Panc1 (cell line): ENCODE measurements at regions not wholly inside any gene's neighbourhood (a gene's known extent, or its start where the extent isn't known, plus 50 kb on each side); places are given as distances from the start of the nearest gene placed in this dataset.

Source experiments
- ATAC-seq: fragments of 200-7000 bp; cut with Tn5 transposase; 2 replicates; pipeline ENCODE4 v1.9.1; 2020; ENCODE audit warnings: mild to moderate bottlenecking, moderate library complexity
- BruUV-seq: library from RNA; stranded (reverse); fragments of 400-500 nt; replicated peaks from 2 replicates; lab custom pipeline; 2021; lab: Mats Ljungman, UMichigan
- CTCF ChIA-PET: fragments of 300-600 bp; sonication (Branson Sonifier 250); formaldehyde crosslinking; loops from one replicate; lab custom pipeline; 2022; ENCODE audit warnings: antibody characterized with exemption; lab: Charles Lee
- POLR2A ChIA-PET: fragments of 300-600 bp; sonication (Branson Sonifier 250); formaldehyde crosslinking; loops from one replicate; lab custom pipeline; 2022; ENCODE audit warnings: antibody characterized with exemption; lab: Charles Lee
- DNase-seq: peaks from one replicate; pipeline ENCODE4 v3.0.0-alpha.2; 2010; ENCODE audit warnings: low read depth, low spot score
- H3K27ac ChIP-seq: 2 replicates; pipeline ENCODE4 v1.5.1; 2011; ENCODE audit warnings: mild to moderate bottlenecking, low read length, inconsistent platforms
- H3K27me3 ChIP-seq: fragments of 200-500 bp; sonication (Bioruptor generic); 2 replicates; pipeline ENCODE4 v1.6.0; 2014; ENCODE audit warnings: low read length, inconsistent platforms; ENCODE audit not compliant: control insufficient read depth, insufficient read depth
- H3K36me3 ChIP-seq: fragments of 200-500 bp; sonication (Bioruptor generic); 2 replicates; pipeline ENCODE4 v1.5.1; 2014; ENCODE audit warnings: inconsistent platforms, mild to moderate bottlenecking, low read length, moderate library complexity; ENCODE audit not compliant: control insufficient read depth, insufficient read depth
- H3K4me1 ChIP-seq: 2 replicates; pipeline ENCODE4 v1.5.1; 2011; ENCODE audit warnings: inconsistent platforms, mild to moderate bottlenecking, low read length, moderate library complexity; ENCODE audit not compliant: control insufficient read depth, insufficient read depth
- H3K4me3 ChIP-seq, 2 experiments: 2 replicates each; pipeline ENCODE4 v1.5.1; 2011 to 2012; ENCODE audit warnings: low read depth in 2 of 2, low read length in 2 of 2, mild to moderate bottlenecking in 2 of 2, inconsistent platforms in 1 of 2, moderate library complexity in 1 of 2
- H3K9me3 ChIP-seq: fragments of 200-500 bp; sonication (Bioruptor generic); 2 replicates; pipeline ENCODE4 v1.5.1; 2014; ENCODE audit warnings: low read depth, mild to moderate bottlenecking, inconsistent platforms, low read length, moderate library complexity; ENCODE audit not compliant: control insufficient read depth, insufficient read depth
- CTCF ChIP-seq: fragments of 450-650 bp; IDR thresholded peaks from 2 replicates; pipeline ENCODE4 v1.5.1; 2017; ENCODE audit warnings: mild to moderate bottlenecking
- POLR2AphosphoS5 ChIP-seq: IDR thresholded peaks from 2 replicates; pipeline ENCODE4 v1.6.1; 2012; ENCODE audit warnings: mild to moderate bottlenecking, low read depth, low read length, moderate library complexity
- SIN3A ChIP-seq: IDR thresholded peaks from 2 replicates; pipeline ENCODE4 v1.6.1; 2012; ENCODE audit warnings: low read depth, mild to moderate bottlenecking, low read length, moderate library complexity, borderline replicate concordance; ENCODE audit not compliant: insufficient read depth
- TCF7L2 ChIP-seq: IDR thresholded peaks from 2 replicates; pipeline ENCODE4 v1.6.1; 2011; ENCODE audit warnings: mild to moderate bottlenecking, low read depth, low read length, inconsistent platforms
- in situ Hi-C: cut with HindIII; loops from 2 replicates; pipeline ENCODE4 v1.10.0; 2016; ENCODE audit warnings: low sequenced_read_pairs, low pct_unique_long_range_greater_than_20kb
- intact Hi-C: fragments of 100-400 bp; cut with micrococcal nuclease; formaldehyde crosslinking; loops from one replicate; pipeline ENCODE4 v1.10.0; 2022; ENCODE audit not compliant: unreplicated experiment
- TF ChIP-seq, protein P1 (sequence below), 2 experiments: IDR thresholded peaks; 2 replicates each; pipeline ENCODE4 v1.6.1; 2011 to 2012; ENCODE audit warnings: low read depth in 2 of 2, control low read depth in 1 of 2, low read length in 1 of 2, mild to moderate bottlenecking in 1 of 2, moderate library complexity in 1 of 2; ENCODE audit not compliant: insufficient read depth in 1 of 2

GRCh38 chr11:96538622-96539021 is 148.8 kb downstream of the JRKL start:
- in situ Hi-C loops, result no loop called here
- CTCF ChIA-PET, result no interaction called here
- Histone ChIP-seq H3K4me3 (no peak overlapping the region), H3K27me3 (no peaks in the 10 kb centered on the region), H3K9me3 (no peaks in the 10 kb centered on the region), H3K4me1 (no peaks in the 10 kb centered on the region), H3K27ac (no peak overlapping the region), H3K36me3 (no peaks in the 10 kb centered on the region)
- no TSS peak for BruUV-seq
- ATAC-seq, result no peak
- POLR2A ChIA-PET, result no interaction called here
- TF ChIP-seq POLR2AphosphoS5 (no peak), CTCF (no peak), TCF7L2 (no peak), SIN3A (no peak)
- TF ChIP-seq, protein P1, sequence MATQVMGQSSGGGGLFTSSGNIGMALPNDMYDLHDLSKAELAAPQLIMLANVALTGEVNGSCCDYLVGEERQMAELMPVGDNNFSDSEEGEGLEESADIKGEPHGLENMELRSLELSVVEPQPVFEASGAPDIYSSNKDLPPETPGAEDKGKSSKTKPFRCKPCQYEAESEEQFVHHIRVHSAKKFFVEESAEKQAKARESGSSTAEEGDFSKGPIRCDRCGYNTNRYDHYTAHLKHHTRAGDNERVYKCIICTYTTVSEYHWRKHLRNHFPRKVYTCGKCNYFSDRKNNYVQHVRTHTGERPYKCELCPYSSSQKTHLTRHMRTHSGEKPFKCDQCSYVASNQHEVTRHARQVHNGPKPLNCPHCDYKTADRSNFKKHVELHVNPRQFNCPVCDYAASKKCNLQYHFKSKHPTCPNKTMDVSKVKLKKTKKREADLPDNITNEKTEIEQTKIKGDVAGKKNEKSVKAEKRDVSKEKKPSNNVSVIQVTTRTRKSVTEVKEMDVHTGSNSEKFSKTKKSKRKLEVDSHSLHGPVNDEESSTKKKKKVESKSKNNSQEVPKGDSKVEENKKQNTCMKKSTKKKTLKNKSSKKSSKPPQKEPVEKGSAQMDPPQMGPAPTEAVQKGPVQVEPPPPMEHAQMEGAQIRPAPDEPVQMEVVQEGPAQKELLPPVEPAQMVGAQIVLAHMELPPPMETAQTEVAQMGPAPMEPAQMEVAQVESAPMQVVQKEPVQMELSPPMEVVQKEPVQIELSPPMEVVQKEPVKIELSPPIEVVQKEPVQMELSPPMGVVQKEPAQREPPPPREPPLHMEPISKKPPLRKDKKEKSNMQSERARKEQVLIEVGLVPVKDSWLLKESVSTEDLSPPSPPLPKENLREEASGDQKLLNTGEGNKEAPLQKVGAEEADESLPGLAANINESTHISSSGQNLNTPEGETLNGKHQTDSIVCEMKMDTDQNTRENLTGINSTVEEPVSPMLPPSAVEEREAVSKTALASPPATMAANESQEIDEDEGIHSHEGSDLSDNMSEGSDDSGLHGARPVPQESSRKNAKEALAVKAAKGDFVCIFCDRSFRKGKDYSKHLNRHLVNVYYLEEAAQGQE (IDR thresholded peaks at IDR 0.05; ENCODE audit: insufficient read depth in 1 of 2, low read depth in 2 of 2, low read length in 1 of 2), result no peak
- no peak for DNase-seq
- intact Hi-C loops, result no loop called here

DNA sequence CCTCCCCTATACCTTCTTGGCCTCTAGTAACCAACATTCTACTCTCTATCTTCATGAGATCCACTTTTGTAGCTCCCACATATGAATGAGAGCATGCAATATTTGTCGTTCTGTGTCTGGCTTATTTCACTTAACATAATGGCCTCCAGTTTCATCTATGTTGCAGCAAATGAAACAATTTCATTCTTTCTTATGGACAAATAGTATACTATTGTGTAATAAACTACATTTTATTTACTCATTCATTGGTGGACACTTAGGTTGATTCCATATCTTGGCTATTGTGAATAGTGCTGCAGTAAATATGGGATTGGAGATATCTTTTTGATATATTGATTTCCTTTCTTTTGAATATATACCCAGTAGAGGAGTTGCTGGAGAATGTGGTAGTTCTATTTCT is 151.1 kb downstream of the JRKL start:
- no peaks in the 10 kb centered on the region for H3K4me1 ChIP-seq
- ChIA-PET CTCF (no interaction called here), POLR2A (no interaction called here)
- no peak for DNase-seq
- intact Hi-C loops (no loop called here), in situ Hi-C loops (no loop called here)
- H3K36me3 ChIP-seq, result no peaks in the 10 kb centered on the region
- ATAC-seq, result no peak
- no peaks in the 10 kb centered on the region for H3K9me3 ChIP-seq
- BruUV-seq, result no TSS peak
- no peak for TF ChIP-seq TCF7L2
- TF ChIP-seq SIN3A, result no peak
- TF ChIP-seq CTCF, result no peak
- TF ChIP-seq POLR2AphosphoS5, result no peak
- TF ChIP-seq, protein P1 (IDR thresholded peaks at IDR 0.05; ENCODE audit: insufficient read depth in 1 of 2, low read depth in 2 of 2, low read length in 1 of 2), result no peak
- no peak overlapping the region for H3K4me3 ChIP-seq
- no peaks in the 10 kb centered on the region for H3K27me3 ChIP-seq
- H3K27ac ChIP-seq, result no peak overlapping the region
